Muscle of leg (tissue), 3 donors: ENCODE measurements at regions not wholly inside any gene's neighbourhood (a gene's known extent, or its start where the extent isn't known, plus 50 kb on each side); places are given as distances from the start of the nearest gene placed in this dataset.
A peak's percentile ranks its signal among the peaks of the same experiment; 100 is the strongest.

ENCODE experiments used
- DNase-seq: peaks from one replicate; pipeline ENCODE4 v3.0.0; 2013
- H3K27ac ChIP-seq: one replicate; pipeline ENCODE4 v1.5.1; 2013; ENCODE audit warnings: mild to moderate bottlenecking, low read length, control low read depth
- H3K27me3 ChIP-seq: one replicate; pipeline ENCODE4 v1.6.1; 2013; ENCODE audit warnings: low read length; ENCODE audit not compliant: control insufficient read depth, insufficient read depth
- H3K36me3 ChIP-seq: one replicate; pipeline ENCODE4 v1.6.1; 2013; ENCODE audit warnings: low read length; ENCODE audit not compliant: control insufficient read depth, insufficient read depth
- H3K4me1 ChIP-seq: one replicate; pipeline ENCODE4 v1.6.1; 2013; ENCODE audit warnings: low read length; ENCODE audit not compliant: control insufficient read depth, insufficient read depth
- H3K4me3 ChIP-seq: one replicate; pipeline ENCODE4 v1.5.1; 2013; ENCODE audit warnings: low read length, control low read depth
- H3K9me3 ChIP-seq: replicated peaks from 2 replicates; pipeline ENCODE4 v1.6.1; 2013; ENCODE audit warnings: low read depth, low read length; ENCODE audit not compliant: control insufficient read depth
- WGBS: methylation state at CpG from one replicate; pipeline ENCODE4 v1.1.5; 2013; ENCODE audit warnings: missing lambda C conversion rate; ENCODE audit not compliant: insufficient coverage; 5-methylcytosine and 5-hydroxymethylcytosine counted together

GRCh38 chr12:105773471-105773870, 365.3 kb downstream of the NUAK1 start:
- Histone ChIP-seq H3K27me3 (no peaks in the 10 kb centered on the region), H3K36me3 (no peaks in the 10 kb centered on the region), H3K9me3 (no peaks in the 10 kb centered on the region), H3K4me1 (peaks cover 7% of the 10 kb centered on the region), H3K27ac (no peak overlapping the region), H3K4me3 (no peak overlapping the region)
- DNase-seq, result no peak
- WGBS, result 69% methylated on average over 2 of the region's 2 CpGs

- H3K4me3 ChIP-seq, result no peak overlapping the region
- no peaks in the 10 kb centered on the region for H3K27me3 ChIP-seq
- peaks cover 7% of the 10 kb centered on the region for H3K4me1 ChIP-seq
- H3K27ac ChIP-seq, result no peak overlapping the region
- DNase-seq, result no peak
- no peaks in the 10 kb centered on the region for H3K9me3 ChIP-seq
- H3K36me3 ChIP-seq, result no peaks in the 10 kb centered on the region
- no CpG with 5 or more reads among the region's 5 CpGs for WGBS
Measured at GRCh38 chr12:105774037-105774436, 364.7 kb downstream of the NUAK1 start.

DNA sequence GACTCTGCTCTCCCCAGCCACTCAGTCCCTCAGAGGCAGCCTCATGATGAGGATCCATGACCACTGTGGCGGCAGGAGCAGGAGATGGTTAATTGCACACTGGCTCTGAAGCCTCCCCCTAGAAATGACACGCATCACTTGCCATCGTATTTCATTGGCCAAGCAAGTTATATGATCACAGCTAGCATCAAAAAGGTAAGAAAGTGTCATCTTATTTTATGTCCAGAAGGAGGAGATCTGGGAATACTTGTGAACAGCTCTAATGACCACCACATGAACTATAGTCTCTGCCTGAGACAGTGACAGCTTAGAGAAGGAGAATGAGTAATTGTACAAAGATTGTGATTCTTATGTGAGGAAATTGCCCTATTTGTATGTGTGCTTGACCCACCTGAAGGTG, 363.4 kb downstream of the NUAK1 start:
- DNase-seq, result peak; percentile 43
- 100% methylated on average over 1 of the region's 3 CpGs for WGBS

GRCh38 chr12:105783983-105784947, 354.5 kb downstream of the NUAK1 start:
- WGBS, result 80% methylated on average over 1 of the region's 8 CpGs
- Histone ChIP-seq H3K36me3 (no peaks in the 10 kb centered on the region), H3K4me1 (peaks cover 9% of the 10 kb centered on the region), H3K27ac (peak overlapping the region; percentile 9), H3K9me3 (no peaks in the 10 kb centered on the region), H3K4me3 (no peak overlapping the region), H3K27me3 (no peaks in the 10 kb centered on the region)
- DNase-seq, result peak; percentile 75

More for the DNA sequence above, 363.4 kb downstream of the NUAK1 start:
- Histone ChIP-seq H3K9me3 (no peaks in the 10 kb centered on the region), H3K4me3 (no peak overlapping the region), H3K36me3 (no peaks in the 10 kb centered on the region), H3K27ac (no peak overlapping the region), H3K27me3 (no peaks in the 10 kb centered on the region), H3K4me1 (peaks cover 7% of the 10 kb centered on the region)

- H3K27ac ChIP-seq, result peak overlapping the region; percentile 43
- H3K9me3 ChIP-seq, result no peaks in the 10 kb centered on the region
- H3K4me3 ChIP-seq, result no peak overlapping the region
- 65% methylated on average over 4 of the region's 5 CpGs for WGBS
- peaks cover 2% of the 10 kb centered on the region for H3K4me1 ChIP-seq
- no peaks in the 10 kb centered on the region for H3K36me3 ChIP-seq
- H3K27me3 ChIP-seq, result no peaks in the 10 kb centered on the region
- no peak for DNase-seq
Measured at GRCh38 chr12:105793421-105793820, 345.3 kb downstream of the NUAK1 start.

DNA sequence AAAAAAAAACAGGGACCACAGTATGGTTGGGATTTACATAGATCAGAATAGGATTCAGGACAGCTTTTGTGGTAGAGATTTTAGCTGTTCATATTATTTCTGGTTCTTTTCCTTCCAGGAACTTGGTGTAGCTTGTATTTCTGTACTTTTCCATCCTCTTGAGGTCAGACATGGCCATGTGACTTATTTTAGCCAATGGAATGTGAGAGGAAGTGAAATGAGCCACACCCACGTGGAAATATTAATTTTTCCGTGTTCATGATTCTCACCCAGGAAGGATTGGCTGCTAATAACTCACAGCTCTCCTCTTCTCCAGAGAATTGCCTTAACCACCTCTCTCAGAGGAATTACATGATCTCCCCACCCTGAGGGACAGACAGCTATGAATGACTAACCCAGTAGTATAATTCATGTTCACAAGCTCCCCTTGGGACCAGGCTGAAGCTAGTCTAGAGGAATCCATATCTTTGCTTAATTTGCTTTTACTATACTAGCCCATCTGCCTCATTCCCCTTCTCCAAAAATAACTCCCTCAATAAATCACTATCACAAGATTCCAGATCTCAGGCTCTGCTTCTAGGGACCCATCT, 340.4 kb downstream of the NUAK1 start:
- Histone ChIP-seq H3K27ac (no peak overlapping the region), H3K27me3 (no peaks in the 10 kb centered on the region), H3K9me3 (no peaks in the 10 kb centered on the region), H3K4me3 (no peak overlapping the region), H3K4me1 (peaks cover 6% of the 10 kb centered on the region), H3K36me3 (no peaks in the 10 kb centered on the region)
- no CpG with 5 or more reads among the region's 2 CpGs for WGBS
- no peak for DNase-seq

DNA sequence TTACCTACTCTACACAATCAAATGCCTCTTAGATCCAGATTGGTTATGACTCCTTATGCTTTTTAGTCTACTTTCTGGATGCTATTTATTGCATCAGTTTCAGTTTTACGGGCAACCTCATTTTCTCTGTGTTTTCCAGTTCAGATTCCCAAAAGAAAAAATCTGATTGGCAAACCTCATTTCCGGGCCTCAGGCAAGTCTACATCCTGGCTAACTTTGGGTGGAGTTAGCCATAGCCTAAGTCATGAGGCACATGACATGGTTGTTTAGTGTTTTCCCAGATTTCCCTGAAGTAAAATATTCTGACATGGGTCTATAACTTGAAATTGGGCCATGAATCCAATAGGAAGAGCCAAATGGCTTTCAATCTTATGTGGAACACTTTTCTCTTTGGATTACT, 339.7 kb downstream of the NUAK1 start:
- no peak overlapping the region for H3K27ac ChIP-seq
- no peak for DNase-seq
- 80% methylated on average over 2 of the region's 2 CpGs for WGBS

DNA sequence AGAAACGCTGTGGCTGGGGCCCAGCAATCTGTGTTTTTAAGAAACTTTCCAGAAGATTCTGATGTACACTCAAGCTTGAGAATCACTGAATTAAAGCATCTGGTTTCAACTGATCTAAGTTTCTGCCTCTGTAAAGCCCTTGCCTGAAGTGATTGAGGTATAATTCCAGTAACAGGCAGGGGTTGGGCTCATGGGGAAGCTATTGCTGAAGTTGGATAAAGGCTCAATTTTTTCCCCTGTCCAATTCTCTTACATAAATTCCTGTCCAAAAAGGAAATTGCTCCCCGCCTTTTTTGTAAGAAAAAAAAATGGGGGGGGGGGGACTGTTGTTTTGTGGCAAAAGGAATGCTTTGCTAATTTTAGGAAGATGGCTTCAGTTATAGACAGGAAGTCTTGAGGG, 337.4 kb downstream of the NUAK1 start:
- peaks cover 6% of the 10 kb centered on the region for H3K4me1 ChIP-seq
- H3K27me3 ChIP-seq, result no peaks in the 10 kb centered on the region
- no peaks in the 10 kb centered on the region for H3K9me3 ChIP-seq
- H3K36me3 ChIP-seq, result no peaks in the 10 kb centered on the region
- no peak overlapping the region for H3K4me3 ChIP-seq
- H3K27ac ChIP-seq, result peak overlapping the region; percentile 21
- WGBS, result 55% methylated on average over 1 of the region's 2 CpGs
- DNase-seq, result peak; percentile 71

More for the DNA sequence above, 339.7 kb downstream of the NUAK1 start:
- Histone ChIP-seq H3K27me3 (no peaks in the 10 kb centered on the region), H3K4me3 (no peak overlapping the region), H3K36me3 (no peaks in the 10 kb centered on the region), H3K9me3 (no peaks in the 10 kb centered on the region), H3K4me1 (peaks cover 4% of the 10 kb centered on the region)

DNA sequence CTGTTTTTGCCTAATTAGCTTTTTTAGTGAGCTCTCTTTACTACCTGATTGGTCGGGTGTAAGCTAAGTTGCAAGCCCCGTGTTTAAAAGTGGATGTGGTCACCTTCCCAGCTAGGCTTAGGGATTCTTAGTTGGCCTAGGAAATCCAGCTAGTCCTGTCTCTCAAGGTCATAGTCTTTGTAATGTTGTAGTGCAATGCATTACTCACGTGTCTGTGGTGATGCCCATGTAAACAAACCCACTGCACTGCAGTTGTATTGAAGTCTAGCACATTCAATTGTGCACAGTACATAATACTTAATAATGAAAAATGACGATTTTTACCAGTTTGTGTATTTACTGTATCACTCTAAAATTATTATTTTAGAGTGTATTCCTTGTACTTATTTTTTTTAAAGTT, 335.5 kb downstream of the NUAK1 start:
- whole genome bisulfite sequencing, result 100% methylated on average over 1 of the region's 4 CpGs
- H3K27ac ChIP-seq, result no peak overlapping the region
- H3K4me3 ChIP-seq, result no peak overlapping the region
- H3K4me1 ChIP-seq, result peaks cover 6% of the 10 kb centered on the region
- no peaks in the 10 kb centered on the region for H3K9me3 ChIP-seq
- no peak for DNase-seq
- no peaks in the 10 kb centered on the region for H3K27me3 ChIP-seq
- no peaks in the 10 kb centered on the region for H3K36me3 ChIP-seq

GRCh38 chr12:105804591-105805265, 334.0 kb downstream of the NUAK1 start:
- no peak overlapping the region for H3K27ac ChIP-seq
- no peak for DNase-seq
- no peaks in the 10 kb centered on the region for H3K27me3 ChIP-seq
- H3K4me1 ChIP-seq, result peaks cover 6% of the 10 kb centered on the region
- no peak overlapping the region for H3K4me3 ChIP-seq
- no peaks in the 10 kb centered on the region for H3K9me3 ChIP-seq
- no peaks in the 10 kb centered on the region for H3K36me3 ChIP-seq
- 75% methylated on average over 2 of the region's 5 CpGs for WGBS
